ENCODE measurements at regions not wholly inside any gene's neighbourhood (a gene's known extent, or its start where the extent isn't known, plus 50 kb on each side); places are given as distances from the start of the nearest gene placed in this dataset.

GRCh38 chr2:239778861-239779558, 246.1 kb downstream of the NDUFA10 start:
- DNase-seq (ENCODE audit: low read depth): no peak

GRCh38 chr2:239778042-239778851, 246.9 kb downstream of the NDUFA10 start:
- DNase-seq (ENCODE audit: low read depth): no peak

DNA sequence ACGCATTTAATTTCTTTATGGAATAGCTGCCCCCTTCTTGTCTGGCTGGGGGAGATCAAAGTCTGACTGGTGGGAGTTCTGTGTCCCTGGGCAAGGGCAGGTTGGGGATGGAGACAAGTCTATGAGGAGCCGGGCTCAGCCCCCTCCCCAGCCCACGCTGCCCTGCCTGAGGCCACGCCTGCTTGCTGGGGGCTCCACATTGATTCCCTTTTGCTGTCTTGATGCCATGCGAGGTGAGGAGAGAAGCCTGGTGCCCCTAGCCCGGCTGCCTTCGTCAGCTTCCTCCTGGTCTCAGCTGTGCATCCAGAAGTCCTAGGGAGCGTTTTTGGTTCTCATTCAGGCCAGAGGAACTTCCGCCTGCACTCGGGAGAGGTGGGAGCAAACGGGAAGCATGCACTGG, 247.9 kb downstream of the NDUFA10 start:
- DNase-seq (ENCODE audit: low read depth): no peak

DNA sequence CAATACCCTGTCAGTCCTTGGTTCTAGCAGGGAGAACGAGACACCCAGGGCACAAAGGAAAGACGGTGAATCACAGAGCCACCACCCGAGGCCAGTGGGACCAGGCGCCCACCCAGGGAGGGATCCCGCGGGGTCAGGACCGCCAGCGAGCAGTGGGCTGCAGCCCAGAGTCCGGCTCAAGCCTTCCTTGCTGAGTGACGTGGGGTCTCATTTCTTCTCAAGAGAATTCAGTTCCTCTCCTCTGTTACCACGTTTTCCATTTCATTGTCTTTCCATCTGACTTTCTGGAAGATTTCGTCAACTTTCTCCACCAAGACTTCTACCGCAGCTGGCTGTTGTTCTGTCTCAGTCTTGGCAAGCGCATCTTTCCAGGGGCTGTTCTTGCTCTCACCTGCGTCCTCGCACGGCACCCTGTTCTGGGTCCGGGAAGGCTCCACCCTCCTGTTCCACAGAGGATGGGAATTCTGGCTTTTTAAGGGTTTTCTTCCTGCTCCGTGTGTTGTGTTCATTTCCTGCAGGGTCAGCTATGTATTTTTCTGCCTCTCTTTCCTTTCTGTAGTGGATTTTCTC, 248.6 kb downstream of the NDUFA10 start:
- DNase-seq (ENCODE audit: low read depth): no peak

GRCh38 chr2:239775623-239776435, 249.3 kb downstream of the NDUFA10 start:
- no peak for DNase-seq (ENCODE audit: low read depth)

DNA sequence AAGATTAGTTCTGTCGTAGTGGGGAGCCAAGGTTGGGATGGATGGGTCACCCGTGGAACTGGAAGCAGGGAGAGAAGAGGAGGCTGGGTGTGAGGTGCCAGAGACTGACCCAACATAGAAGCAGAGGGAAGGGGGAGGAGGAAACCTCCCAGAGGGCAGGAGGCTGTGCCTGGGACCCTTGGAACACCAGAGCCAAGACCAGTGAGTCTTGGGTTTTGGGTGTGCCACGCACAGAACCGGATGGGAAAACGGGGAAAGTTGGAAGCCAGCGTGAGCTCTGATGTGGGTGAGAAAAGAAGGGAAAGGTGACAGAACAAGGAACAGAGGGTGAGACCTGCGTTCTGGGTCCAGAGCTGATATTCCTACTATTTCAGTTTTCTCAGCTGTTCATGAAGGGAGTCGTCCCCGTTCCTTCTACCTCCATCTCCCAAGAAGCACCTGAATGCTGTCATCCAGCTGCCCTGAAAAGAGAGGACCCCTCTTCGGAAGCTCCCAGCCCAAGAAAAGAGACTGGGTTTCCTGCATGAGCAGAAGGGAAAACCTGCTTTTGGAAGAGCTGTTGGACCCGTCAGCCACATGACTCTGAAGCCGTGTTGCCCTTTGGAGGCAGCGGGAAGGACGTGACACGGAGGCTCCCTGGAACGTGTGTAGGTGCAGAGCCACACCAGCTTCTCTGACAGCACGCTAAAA, 250.1 kb downstream of the NDUFA10 start:
- DNase-seq (ENCODE audit: low read depth): no peak

DNA sequence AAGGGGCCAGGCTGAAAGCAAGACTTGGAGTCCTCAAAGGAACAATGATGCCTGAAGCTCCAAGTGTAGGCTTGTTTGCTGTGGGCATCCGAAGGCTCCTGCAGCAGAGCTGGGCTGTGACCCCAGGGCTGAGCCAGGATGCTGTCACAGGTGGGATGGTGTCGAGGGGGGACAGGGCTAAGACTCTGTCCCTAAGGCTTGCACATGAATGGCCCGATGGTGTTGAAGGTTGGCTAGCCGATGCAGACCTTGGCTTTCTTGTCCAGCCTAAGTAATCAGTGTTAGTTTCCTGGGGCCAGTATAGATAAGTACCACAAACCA, 251.0 kb downstream of the NDUFA10 start:
- DNase-seq (ENCODE audit: low read depth): no peak

- no peak for DNase-seq (ENCODE audit: low read depth)
Measured at GRCh38 chr2:239773228-239774141, 251.7 kb downstream of the NDUFA10 start.

- no peak for DNase-seq (ENCODE audit: low read depth)
Measured at GRCh38 chr2:239772721-239773120, 252.4 kb downstream of the NDUFA10 start.

- DNase-seq (ENCODE audit: low read depth): no peak
Measured at GRCh38 chr2:239770246-239770639, 254.9 kb downstream of the NDUFA10 start.

DNA sequence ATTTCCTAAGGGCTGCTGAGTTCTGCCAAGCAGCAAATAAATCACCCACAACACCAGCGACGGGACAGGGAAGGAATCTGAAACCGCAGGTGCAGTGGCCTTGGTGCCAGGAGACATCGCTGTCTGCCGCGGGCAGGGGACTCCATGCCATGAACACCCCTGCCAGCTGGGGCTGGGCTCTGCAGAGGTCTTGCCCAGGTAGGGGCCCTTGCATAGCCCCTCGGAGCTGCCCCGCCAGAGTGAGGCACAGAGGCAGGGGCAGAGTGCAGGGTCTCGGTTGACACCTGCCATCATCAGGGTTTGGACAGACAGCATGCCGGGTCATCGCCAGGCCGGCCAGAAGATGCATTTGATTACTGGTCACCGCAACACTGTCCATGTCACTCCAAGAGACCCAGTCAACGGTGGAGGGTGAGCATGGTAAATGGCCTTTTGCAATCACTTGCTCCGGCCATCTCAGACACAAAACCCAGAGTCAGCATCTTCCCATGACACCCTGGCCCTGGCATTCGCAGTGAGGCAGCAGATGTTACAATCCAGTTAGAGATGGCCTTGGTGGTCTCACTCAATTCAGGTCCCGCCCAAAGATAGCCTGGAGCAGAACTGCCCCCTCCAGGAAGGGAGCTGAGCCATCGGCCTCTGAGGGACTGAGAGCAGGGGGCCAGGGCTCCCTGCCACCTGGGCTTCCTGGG, 255.4 kb downstream of the NDUFA10 start:
- DNase-seq (ENCODE audit: low read depth): no peak

DNA sequence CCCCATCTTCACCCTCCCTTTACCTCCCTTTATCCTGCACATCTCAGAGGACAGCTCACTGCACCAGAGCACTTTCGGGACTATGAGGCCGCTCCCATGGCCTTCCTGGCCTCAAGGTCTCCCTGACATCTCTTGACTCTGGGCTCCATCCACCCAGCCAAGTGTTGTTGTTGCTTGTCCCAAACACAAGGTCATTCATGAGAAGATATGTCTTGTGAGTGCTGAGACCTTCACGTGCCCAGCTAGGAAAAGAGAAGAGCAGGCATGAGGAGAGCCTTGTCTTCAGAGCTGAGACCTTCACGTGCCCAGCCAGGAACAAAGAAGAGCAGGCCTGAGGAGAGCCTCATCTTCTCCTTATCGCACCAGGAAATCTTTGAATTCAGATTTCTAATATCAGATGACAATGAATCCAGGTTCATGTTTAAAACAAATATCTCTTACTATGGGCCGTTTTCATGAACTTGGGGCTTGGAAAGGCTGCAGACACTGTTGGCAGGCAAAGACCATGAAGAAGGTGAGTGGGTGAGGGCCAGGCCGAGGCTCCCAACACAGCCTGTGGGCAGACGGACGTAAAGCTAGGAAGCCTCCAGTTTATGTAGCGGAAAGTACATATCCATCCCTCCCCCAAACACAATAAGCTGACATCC, 256.1 kb downstream of the NDUFA10 start:
- DNase-seq (ENCODE audit: low read depth): no peak

GRCh38 chr2:239768031-239768790, 256.9 kb downstream of the NDUFA10 start:
- no peak for DNase-seq (ENCODE audit: low read depth)

GRCh38 chr2:239767021-239767905, 257.9 kb downstream of the NDUFA10 start:
- no peak for DNase-seq (ENCODE audit: low read depth)

DNA sequence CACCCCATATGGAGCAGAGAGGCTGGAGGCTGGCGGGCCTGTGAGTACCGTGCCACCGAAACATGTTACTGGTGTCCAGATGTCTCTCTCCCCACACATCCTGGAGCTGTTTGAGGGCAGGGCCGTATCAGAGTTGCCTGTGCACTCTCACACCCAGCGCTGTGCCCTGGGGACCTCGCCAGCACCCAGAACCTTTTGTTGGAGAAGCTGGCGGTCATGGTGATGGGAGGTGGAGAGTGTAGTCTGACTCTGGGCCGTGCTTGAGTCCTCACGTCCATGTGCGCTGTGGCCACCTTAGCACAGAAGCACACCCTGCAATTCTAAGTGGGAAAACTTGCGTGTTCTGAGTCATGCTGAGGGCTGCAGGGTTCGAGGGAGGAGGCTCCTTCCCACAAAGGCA, 259.2 kb downstream of the NDUFA10 start:
- DNase-seq (ENCODE audit: low read depth): no peak

- no peak for DNase-seq (ENCODE audit: low read depth)
Measured at GRCh38 chr2:239765076-239765845, 259.9 kb downstream of the NDUFA10 start.

GRCh38 chr2:239763433-239764097, 261.6 kb downstream of the NDUFA10 start:
- no peak for DNase-seq (ENCODE audit: low read depth)
